ENCODE measurements at regions not wholly inside any gene's neighbourhood (a gene's known extent, or its start where the extent isn't known, plus 50 kb on each side); places are given as distances from the start of the nearest gene placed in this dataset.

- WGBS, 2 donors, result 31 to 32% methylated on average over 2 of the region's 2 CpGs
- no peak for ATAC-seq
- peaks cover 0 to 3% (median 0%) of the 10 kb centered on the region in 4 donors for H3K27me3 ChIP-seq
These were observed 178.4 kb upstream of the HDDC2 start for GRCh38 chr6:125480146-125480545.

GRCh38 chr6:125480571-125480970, 178.8 kb upstream of the HDDC2 start:
- WGBS, 2 donors, result 61 to 65% methylated on average over 1 of the region's 1 CpG
- FAIRE-seq, result no peak
- H3K27ac ChIP-seq, result no peak overlapping the region
- no peak overlapping the region for H3K4me3 ChIP-seq
- no peaks in the 10 kb centered on the region for H3K36me3 ChIP-seq
- no peaks in the 10 kb centered on the region for H3K4me1 ChIP-seq
- peaks cover 0 to 3% (median 0%) of the 10 kb centered on the region in 4 donors for H3K27me3 ChIP-seq
- no peak for ATAC-seq
- DNase-seq, result no peak
- TF ChIP-seq, protein P1, sequence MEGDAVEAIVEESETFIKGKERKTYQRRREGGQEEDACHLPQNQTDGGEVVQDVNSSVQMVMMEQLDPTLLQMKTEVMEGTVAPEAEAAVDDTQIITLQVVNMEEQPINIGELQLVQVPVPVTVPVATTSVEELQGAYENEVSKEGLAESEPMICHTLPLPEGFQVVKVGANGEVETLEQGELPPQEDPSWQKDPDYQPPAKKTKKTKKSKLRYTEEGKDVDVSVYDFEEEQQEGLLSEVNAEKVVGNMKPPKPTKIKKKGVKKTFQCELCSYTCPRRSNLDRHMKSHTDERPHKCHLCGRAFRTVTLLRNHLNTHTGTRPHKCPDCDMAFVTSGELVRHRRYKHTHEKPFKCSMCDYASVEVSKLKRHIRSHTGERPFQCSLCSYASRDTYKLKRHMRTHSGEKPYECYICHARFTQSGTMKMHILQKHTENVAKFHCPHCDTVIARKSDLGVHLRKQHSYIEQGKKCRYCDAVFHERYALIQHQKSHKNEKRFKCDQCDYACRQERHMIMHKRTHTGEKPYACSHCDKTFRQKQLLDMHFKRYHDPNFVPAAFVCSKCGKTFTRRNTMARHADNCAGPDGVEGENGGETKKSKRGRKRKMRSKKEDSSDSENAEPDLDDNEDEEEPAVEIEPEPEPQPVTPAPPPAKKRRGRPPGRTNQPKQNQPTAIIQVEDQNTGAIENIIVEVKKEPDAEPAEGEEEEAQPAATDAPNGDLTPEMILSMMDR (IDR thresholded peaks at IDR 0.05), result no peak
- H3K9me3 ChIP-seq, result no peaks in the 10 kb centered on the region
- intact Hi-C loops (cut with DNase I), result no loop called here

More at GRCh38 chr6:125480146-125480545, 178.4 kb upstream of the HDDC2 start:
- no peak for DNase-seq
- intact Hi-C loops (cut with DNase I), result no loop called here
- Histone ChIP-seq H3K9me3 (no peaks in the 10 kb centered on the region), H3K36me3 (no peaks in the 10 kb centered on the region), H3K4me3 (no peak overlapping the region), H3K4me1 (no peaks in the 10 kb centered on the region), H3K27ac (no peak overlapping the region)
- no peak for FAIRE-seq
- TF ChIP-seq, protein P1 (IDR thresholded peaks at IDR 0.05), result no peak

DNA sequence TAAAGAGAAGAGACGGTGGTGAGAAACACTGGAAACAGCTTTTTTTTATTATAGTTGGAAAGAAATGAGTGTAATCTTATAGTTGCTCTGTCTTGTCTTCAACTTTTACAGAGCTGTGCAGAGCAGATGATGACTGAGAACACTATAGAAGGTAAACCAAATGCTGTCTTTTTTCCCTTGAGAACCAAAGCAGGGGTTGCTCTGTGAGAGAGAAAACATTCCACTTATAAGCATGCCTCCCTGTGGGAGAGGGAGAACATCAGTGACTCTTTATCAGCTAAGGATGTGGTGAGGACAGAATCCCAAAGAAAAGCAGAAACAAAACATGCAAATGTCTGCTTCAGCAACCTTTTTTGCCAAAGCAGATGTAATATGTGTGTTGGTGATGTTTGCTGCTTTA, 179.3 kb upstream of the HDDC2 start:
- TF ChIP-seq, protein P1 (IDR thresholded peaks at IDR 0.05), result no peak
- WGBS, 2 donors, result 54 to 58% methylated on average over 1 of the region's 1 CpG
- FAIRE-seq, result no peak

GRCh38 chr6:125485757-125486156, 184.0 kb upstream of the HDDC2 start:
- no peak for FAIRE-seq
- WGBS, 2 donors, result 61 to 74% methylated on average over 4 of the region's 4 CpGs

More for the DNA sequence above, 179.3 kb upstream of the HDDC2 start:
- intact Hi-C loops (cut with DNase I), result no loop called here
- Histone ChIP-seq H3K36me3 (no peaks in the 10 kb centered on the region), H3K27ac (no peak overlapping the region), H3K4me3 (no peak overlapping the region), H3K9me3 (no peaks in the 10 kb centered on the region), H3K27me3 (peaks cover 0 to 3% (median 0%) of the 10 kb centered on the region in 4 donors), H3K4me1 (no peaks in the 10 kb centered on the region)
- DNase-seq, result no peak
- no peak for ATAC-seq

GRCh38 chr6:125486881-125487280, 185.1 kb upstream of the HDDC2 start:
- no peak for DNase-seq

More at GRCh38 chr6:125485757-125486156, 184.0 kb upstream of the HDDC2 start:
- TF ChIP-seq, protein P1 (IDR thresholded peaks at IDR 0.05), result no peak
- no peak overlapping the region for H3K27ac ChIP-seq
- no peaks in the 10 kb centered on the region for H3K36me3 ChIP-seq
- DNase-seq (no peak), ATAC-seq (no peak)
- H3K9me3 ChIP-seq, result no peaks in the 10 kb centered on the region
- no peak overlapping the region for H3K4me3 ChIP-seq
- no peaks in the 10 kb centered on the region for H3K27me3 ChIP-seq
- no peaks in the 10 kb centered on the region for H3K4me1 ChIP-seq
- intact Hi-C loops (cut with DNase I), result no loop called here

More at GRCh38 chr6:125486881-125487280, 185.1 kb upstream of the HDDC2 start:
- H3K9me3 ChIP-seq, result no peaks in the 10 kb centered on the region
- ATAC-seq, result no peak
- WGBS, 2 donors, result 62 to 63% methylated on average over 2 of the region's 2 CpGs
- TF ChIP-seq, protein P1 (IDR thresholded peaks at IDR 0.05), result no peak
- no peaks in the 10 kb centered on the region for H3K36me3 ChIP-seq
- no peak overlapping the region for H3K4me3 ChIP-seq
- no peaks in the 10 kb centered on the region for H3K4me1 ChIP-seq
- intact Hi-C loops (cut with DNase I), result no loop called here
- H3K27me3 ChIP-seq, result no peaks in the 10 kb centered on the region
- H3K27ac ChIP-seq, result no peak overlapping the region
- no peak for FAIRE-seq
